Coronary artery (tissue), 2 donors: ENCODE measurements at regions not wholly inside any gene's neighbourhood (a gene's known extent, or its start where the extent isn't known, plus 50 kb on each side); places are given as distances from the start of the nearest gene placed in this dataset.

Experiments
- DNase-seq: peaks from one replicate; pipeline ENCODE4 v3.0.0-alpha.2; 2017; ENCODE audit warnings: low spot score
- H3K27ac ChIP-seq, 2 donors: fragments of 200-600 bp; sonication (generic); one replicate each; pipeline ENCODE4 v1.5.1; 2016 to 2019
- H3K4me3 ChIP-seq: fragments of 200-600 bp; sonication (generic); 2 replicates; pipeline ENCODE4 v1.5.1; 2016; ENCODE audit warnings: mild to moderate bottlenecking, moderate library complexity
- CTCF ChIP-seq: fragments of 200-600 bp; sonication (generic); IDR thresholded peaks from one replicate; pipeline ENCODE4 v1.5.1; 2019; ENCODE audit warnings: antibody characterized with exemption

GRCh38 chr5:98065261-98065909, 708.1 kb upstream of the RGMB start:
- no peak for TF ChIP-seq CTCF
- no peak overlapping the region for H3K4me3 ChIP-seq
- no peak for DNase-seq
- no peak overlapping the region for H3K27ac ChIP-seq

GRCh38 chr5:98066910-98067309, 706.6 kb upstream of the RGMB start:
- no peak overlapping the region for H3K27ac ChIP-seq
- DNase-seq, result no peak
- no peak for TF ChIP-seq CTCF
- H3K4me3 ChIP-seq, result no peak overlapping the region

DNA sequence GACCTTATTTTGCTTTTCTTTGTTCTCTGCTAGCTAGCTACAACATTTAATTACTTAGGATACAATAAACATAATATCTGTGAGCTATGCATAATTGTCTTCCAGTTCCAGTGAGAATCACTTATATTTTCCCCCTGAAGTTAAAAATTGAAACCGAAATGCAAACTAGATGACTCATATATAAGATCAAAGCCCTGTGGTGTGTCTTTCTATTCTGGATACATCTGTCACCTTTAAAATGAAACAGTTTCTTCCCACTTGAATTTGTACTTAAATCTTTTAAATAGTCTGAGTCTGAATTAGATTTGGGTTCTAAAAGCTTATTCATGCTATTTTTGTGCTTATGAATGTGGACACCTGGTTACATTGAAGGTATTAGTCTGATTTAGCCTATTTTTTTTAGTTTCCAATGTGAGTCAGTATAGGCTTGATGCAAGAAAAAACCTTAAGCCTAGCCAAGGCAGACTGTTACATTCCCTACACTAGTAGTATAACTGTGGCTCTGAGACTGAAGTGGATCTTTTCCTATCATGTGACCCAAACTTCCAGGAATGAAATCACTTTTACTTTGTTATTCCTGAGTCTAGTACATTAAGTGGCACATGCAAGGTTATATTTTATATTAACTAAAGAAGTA, 703.5 kb upstream of the RGMB start:
- TF ChIP-seq CTCF, result no peak
- DNase-seq, result no peak
- Histone ChIP-seq H3K27ac (no peak overlapping the region), H3K4me3 (no peak overlapping the region)

DNA sequence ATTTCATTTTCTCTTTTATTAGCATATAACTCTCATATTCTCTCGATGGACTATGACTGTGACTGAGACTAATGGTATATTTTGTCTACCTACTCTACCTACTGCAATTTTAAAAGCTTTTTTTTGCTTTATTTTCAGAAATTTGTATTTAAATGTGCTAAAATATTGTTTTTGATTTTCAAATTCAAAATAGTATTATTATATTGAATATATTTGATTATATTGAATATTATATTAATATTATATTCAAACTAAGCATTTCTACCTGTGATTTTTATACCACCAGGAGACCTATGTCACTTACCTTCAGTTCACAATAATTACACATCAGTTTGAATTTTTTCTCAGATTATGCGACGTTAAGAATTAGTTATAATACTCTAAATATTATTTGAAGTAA, 700.5 kb upstream of the RGMB start:
- Histone ChIP-seq H3K27ac (no peak overlapping the region), H3K4me3 (no peak overlapping the region)
- no peak for TF ChIP-seq CTCF
- DNase-seq, result no peak

- no peak overlapping the region for H3K27ac ChIP-seq
- no peak overlapping the region for H3K4me3 ChIP-seq
- no peak for DNase-seq
- no peak for TF ChIP-seq CTCF
Observed at GRCh38 chr5:98076501-98076900, 697.0 kb upstream of the RGMB start.

- TF ChIP-seq CTCF, result no peak
- no peak for DNase-seq
- H3K27ac ChIP-seq, result no peak overlapping the region
- H3K4me3 ChIP-seq, result no peak overlapping the region
Observed at GRCh38 chr5:98085593-98085992, 687.9 kb upstream of the RGMB start.

DNA sequence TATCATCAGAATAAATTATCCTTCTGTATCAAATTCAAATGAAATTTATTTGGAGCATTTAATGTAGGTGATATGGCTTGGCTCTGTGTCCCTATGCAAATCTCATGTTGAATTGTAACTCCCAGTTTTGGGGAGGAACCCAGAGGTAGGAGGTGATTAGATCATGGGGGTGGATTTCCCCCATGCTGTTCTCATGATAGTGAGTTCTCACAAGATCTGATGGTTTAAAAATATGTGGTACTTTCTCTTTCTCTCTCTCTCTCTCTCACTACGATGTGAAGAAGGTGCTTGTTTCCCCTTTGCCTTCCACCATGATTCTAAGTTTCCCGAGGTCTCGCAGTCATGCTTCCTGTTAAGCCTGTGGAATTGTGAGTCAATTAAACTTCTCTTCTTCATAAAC, 678.4 kb upstream of the RGMB start:
- H3K4me3 ChIP-seq, result no peak overlapping the region
- TF ChIP-seq CTCF, result no peak
- DNase-seq, result no peak
- H3K27ac ChIP-seq, result no peak overlapping the region
